ENCODE measurements at regions not wholly inside any gene's neighbourhood (a gene's known extent, or its start where the extent isn't known, plus 50 kb on each side); places are given as distances from the start of the nearest gene placed in this dataset.

DNA sequence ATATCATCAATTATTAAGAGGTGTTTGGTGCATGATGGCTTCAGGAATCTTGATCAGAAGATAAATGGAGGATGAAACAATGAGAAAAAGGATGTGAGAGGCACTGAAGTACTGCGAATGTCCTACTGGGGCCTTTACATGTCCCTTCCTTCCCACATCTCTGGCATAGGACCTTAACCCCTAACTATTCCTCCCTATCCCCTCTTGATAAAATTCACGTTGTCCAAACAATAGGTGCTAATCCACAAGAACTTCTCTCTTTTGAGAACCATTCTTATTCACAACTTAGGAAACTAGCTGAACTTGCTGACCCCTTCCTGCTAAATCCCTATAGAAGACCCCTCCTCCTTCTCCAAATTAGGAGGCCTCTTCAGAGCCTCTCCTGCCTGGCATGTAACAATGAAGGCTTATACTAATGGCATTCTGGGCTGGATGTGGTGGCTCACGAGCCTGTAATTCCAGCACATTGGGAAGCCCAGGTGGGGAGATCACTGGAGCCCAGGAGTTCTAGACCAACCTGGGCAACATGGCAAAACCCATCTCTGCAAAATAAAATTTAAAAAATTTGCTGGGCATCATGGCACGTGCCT, 276.5 kb upstream of the SMARCA2 start:
- H3K9me3 ChIP-seq = no peaks in the 10 kb centered on the region
- TF ChIP-seq POLR2A (IDR thresholded peaks at IDR 0.05) = no peak
- no peak for TF ChIP-seq POLR2AphosphoS5 (IDR thresholded peaks at IDR 0.05)
- TF ChIP-seq, protein P1, sequence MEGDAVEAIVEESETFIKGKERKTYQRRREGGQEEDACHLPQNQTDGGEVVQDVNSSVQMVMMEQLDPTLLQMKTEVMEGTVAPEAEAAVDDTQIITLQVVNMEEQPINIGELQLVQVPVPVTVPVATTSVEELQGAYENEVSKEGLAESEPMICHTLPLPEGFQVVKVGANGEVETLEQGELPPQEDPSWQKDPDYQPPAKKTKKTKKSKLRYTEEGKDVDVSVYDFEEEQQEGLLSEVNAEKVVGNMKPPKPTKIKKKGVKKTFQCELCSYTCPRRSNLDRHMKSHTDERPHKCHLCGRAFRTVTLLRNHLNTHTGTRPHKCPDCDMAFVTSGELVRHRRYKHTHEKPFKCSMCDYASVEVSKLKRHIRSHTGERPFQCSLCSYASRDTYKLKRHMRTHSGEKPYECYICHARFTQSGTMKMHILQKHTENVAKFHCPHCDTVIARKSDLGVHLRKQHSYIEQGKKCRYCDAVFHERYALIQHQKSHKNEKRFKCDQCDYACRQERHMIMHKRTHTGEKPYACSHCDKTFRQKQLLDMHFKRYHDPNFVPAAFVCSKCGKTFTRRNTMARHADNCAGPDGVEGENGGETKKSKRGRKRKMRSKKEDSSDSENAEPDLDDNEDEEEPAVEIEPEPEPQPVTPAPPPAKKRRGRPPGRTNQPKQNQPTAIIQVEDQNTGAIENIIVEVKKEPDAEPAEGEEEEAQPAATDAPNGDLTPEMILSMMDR (IDR thresholded peaks at IDR 0.05) = no peak
- no peak for TF ChIP-seq EP300 (IDR thresholded peaks at IDR 0.05)
- H3K36me3 ChIP-seq = no peaks in the 10 kb centered on the region
- 54 to 69% methylated on average over 4 of the region's 4 CpGs for WGBS, 2 donors
- ATAC-seq (ENCODE audit: low FRiP score in 2 of 2) = no peak
- no peak overlapping the region for H3K27ac ChIP-seq
- no peaks in the 10 kb centered on the region for H3K4me1 ChIP-seq
- DNase-seq = no peak
- H3K4me3 ChIP-seq = no peak overlapping the region
- H3K27me3 ChIP-seq = no peaks in the 10 kb centered on the region

DNA sequence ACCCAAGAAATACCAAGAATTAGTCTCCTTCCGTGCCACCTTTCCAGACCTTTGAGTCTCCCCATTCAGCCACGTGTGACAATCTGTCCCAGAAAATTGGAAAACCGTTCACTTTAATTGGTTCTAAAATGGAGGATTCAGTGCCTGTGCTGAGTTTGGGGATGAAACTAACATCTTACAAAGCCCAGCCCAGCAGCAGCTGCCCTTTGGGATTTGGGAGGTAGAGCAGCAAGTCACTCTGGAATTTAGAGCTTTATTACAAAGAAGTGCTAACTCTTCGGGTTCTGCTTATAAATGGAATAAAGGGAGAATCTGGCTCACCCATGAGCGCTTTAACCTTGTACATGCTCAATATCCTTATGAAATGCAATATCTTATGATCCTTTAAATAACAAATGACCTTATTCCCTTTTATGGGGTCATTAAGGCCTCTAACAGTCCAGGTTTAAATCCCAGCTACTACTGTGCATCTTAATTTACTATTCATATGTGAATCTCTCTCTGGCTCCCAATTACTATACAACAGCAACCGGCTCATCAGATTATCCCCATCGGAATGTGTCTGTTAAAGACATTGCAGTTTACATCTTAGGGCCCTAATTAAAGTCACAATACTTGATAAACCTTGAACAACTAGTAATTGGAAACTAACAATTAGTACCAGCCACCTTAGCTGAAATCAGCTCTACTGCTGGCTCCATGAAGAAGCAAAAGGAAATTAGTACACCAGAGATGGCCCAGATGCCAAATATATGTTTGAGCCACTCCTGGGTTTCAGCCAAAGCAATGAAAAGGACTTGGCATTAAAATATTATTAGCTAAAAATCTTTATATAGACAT, 271.8 kb upstream of the SMARCA2 start:
- no peaks in the 10 kb centered on the region for H3K9me3 ChIP-seq
- TF ChIP-seq EP300 (IDR thresholded peaks at IDR 0.05) (no peak), POLR2AphosphoS5 (IDR thresholded peaks at IDR 0.05) (no peak), POLR2A (IDR thresholded peaks at IDR 0.05) (no peak)
- TF ChIP-seq, protein P1 (IDR thresholded peaks at IDR 0.05) = no peak
- no peak overlapping the region for H3K4me3 ChIP-seq
- no peaks in the 10 kb centered on the region for H3K27me3 ChIP-seq
- WGBS, 2 donors = 89 to 91% methylated on average over 7 of the region's 7 CpGs
- DNase-seq = no peak
- ATAC-seq (ENCODE audit: low FRiP score in 2 of 2) = no peak
- no peaks in the 10 kb centered on the region for H3K4me1 ChIP-seq
- no peak overlapping the region for H3K27ac ChIP-seq
- H3K36me3 ChIP-seq = no peaks in the 10 kb centered on the region

DNA sequence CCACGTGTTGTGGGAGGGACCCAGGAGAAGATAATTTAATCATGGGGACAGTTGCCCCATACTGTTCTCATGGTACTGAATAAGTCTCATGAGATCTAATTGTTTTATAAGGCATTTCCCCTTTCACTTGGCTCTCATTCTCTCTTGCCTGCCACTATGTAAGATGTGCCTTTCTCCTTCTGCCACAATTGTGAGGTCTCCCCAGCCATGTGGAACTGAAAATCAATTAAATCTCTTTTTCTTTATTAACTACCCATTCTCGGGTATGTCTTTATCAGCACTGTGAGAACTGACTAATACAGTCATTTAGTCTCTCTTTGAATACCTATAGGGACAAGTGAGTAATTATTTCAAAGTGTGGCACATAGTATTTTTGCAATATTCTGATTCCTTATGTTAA, 269.2 kb upstream of the SMARCA2 start:
- Histone ChIP-seq H3K4me1 (no peaks in the 10 kb centered on the region), H3K27me3 (no peaks in the 10 kb centered on the region), H3K9me3 (no peaks in the 10 kb centered on the region), H3K36me3 (no peaks in the 10 kb centered on the region), H3K4me3 (no peak overlapping the region), H3K27ac (no peak overlapping the region)
- 64 to 71% methylated on average over 2 of the region's 2 CpGs for WGBS, 2 donors
- TF ChIP-seq EP300 (IDR thresholded peaks at IDR 0.05) (no peak), POLR2AphosphoS5 (IDR thresholded peaks at IDR 0.05) (no peak), POLR2A (IDR thresholded peaks at IDR 0.05) (no peak)
- TF ChIP-seq, protein P1 (IDR thresholded peaks at IDR 0.05) = no peak
- ATAC-seq (ENCODE audit: low FRiP score in 2 of 2) = no peak
- DNase-seq = no peak

DNA sequence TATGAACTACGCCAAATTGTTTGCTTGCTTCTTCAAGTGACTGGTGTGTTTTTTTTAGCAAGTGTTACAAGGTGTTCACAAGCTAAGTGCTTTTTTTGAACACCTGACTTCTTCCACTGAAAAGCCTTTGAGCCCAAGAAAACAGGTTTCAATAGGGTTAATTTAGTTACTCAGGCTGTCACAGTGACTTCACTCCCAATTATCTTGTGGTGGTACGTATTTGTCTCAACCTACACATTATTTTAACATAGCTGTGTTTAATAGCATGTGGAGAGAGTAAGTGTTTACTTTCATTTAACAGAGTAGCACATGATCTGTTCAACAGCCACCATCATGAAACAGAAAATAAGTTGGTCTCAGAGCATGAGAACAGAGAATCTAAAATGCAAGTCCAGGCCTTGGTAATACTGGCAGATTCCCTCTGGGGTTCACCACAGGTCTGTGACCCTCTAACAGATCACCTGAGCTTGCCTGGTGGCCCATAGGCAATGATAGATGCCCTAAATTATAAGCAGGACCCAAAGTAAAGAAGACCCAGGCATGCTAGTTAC, 267.7 kb upstream of the SMARCA2 start:
- Histone ChIP-seq H3K36me3 (no peaks in the 10 kb centered on the region), H3K27me3 (no peaks in the 10 kb centered on the region), H3K9me3 (no peaks in the 10 kb centered on the region), H3K27ac (no peak overlapping the region), H3K4me3 (no peak overlapping the region), H3K4me1 (no peaks in the 10 kb centered on the region)
- TF ChIP-seq POLR2A (IDR thresholded peaks at IDR 0.05) (no peak), POLR2AphosphoS5 (IDR thresholded peaks at IDR 0.05) (no peak), EP300 (IDR thresholded peaks at IDR 0.05) (no peak)
- TF ChIP-seq, protein P1 (IDR thresholded peaks at IDR 0.05) = no peak
- 57 to 68% methylated on average over 2 of the region's 2 CpGs for WGBS, 2 donors
- ATAC-seq (ENCODE audit: low FRiP score in 2 of 2) (no peak), DNase-seq (no peak)
